AG09309 (cell line): ENCODE measurements at regions not wholly inside any gene's neighbourhood (a gene's known extent, or its start where the extent isn't known, plus 50 kb on each side); places are given as distances from the start of the nearest gene placed in this dataset.
"Not testable (repeated sequence)": the region's sequence is repeated elsewhere in the genome, so short reads cannot be mapped to it uniquely, and the experiment has no call there.

Experiments used
- DNase-seq: peaks from one replicate; pipeline ENCODE4 v3.0.0-alpha.2; 2010; ENCODE audit warnings: low read depth
- H3K4me3 ChIP-seq: 2 replicates; pipeline ENCODE4 v1.5.1; 2011; ENCODE audit warnings: mild to moderate bottlenecking, low read depth, low read length, moderate library complexity; ENCODE audit not compliant: control insufficient read depth
- CTCF ChIP-seq: IDR thresholded peaks from 2 replicates; pipeline ENCODE4 v1.5.1; 2011; ENCODE audit warnings: mild to moderate bottlenecking, low read depth, low read length, inconsistent platforms; ENCODE audit not compliant: insufficient read depth, control insufficient read depth; ENCODE audit errors: missing control alignments

GRCh38 chr12:34607520-34608195 is 585.4 kb downstream of the ALG10 start:
- TF ChIP-seq CTCF, result no peak
- H3K4me3 ChIP-seq, result no peak overlapping the region
- DNase-seq, result no peak

GRCh38 chr12:34613988-34614387 is 591.7 kb downstream of the ALG10 start:
- not testable (repeated sequence) for DNase-seq

DNA sequence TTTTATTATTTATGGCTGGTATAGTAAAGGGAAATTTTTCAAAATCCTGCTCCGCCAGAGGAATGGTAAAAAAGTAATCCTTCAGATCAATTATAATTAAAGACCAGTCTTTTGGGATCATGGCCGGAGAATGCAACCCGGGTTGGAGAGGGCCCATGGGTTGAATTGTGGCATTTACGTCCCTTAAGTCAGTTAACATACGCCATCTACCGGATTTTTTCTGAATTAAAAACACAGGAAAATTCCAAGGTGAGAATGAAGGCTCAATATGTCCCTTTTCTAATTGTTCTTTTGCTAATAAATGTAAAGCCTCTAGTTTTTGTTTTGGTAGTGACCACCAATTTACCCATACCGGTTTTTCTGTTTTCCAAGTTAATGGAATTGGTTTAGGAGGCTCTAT is 602.8 kb downstream of the ALG10 start:
- TF ChIP-seq CTCF, result peak; percentile 14
- DNase-seq, result no peak
- no peak overlapping the region for H3K4me3 ChIP-seq

More at GRCh38 chr12:34613988-34614387, 591.7 kb downstream of the ALG10 start:
- H3K4me3 ChIP-seq, result not testable (repeated sequence)

DNA sequence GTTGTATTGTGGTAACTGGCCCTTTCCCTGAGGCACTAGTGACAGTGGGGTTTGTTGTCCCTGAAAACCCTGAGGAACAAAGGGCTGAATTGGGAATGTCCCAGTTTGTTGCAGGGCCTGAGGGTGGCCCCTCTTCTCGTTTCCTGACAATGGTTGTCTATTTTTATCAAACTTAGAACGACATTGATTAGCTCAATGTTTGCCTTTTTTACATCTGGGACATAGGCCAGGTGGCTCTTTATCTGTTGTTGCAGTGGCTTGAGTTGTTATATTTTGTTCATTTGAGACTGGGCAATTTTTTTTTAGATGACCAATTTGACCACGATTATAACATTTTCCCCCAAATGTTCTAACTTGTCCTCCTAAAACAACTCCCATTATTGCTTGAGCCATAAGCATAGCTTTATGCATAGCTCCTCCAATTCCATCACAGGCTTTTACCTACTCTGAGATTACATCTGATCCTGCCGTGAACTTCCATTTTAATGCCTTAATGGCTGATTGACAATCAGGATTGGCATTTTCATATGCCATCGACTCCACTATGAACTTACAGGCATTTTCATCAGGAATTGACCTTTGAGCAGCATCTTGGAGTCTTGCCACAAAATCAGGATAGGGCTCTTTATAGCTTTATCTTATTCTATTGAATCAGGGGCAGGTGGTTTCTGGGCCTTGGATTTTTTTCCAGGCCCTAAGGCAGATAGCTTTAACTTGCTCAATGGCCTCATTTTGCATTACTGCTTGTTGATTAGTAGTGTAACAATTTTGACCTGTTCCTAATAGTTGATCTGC is 604.3 kb downstream of the ALG10 start:
- H3K4me3 ChIP-seq, result no peak overlapping the region
- no peak for DNase-seq
- no peak for TF ChIP-seq CTCF
